WI38 (cell line): ENCODE measurements at regions not wholly inside any gene's neighbourhood (a gene's known extent, or its start where the extent isn't known, plus 50 kb on each side); places are given as distances from the start of the nearest gene placed in this dataset.

Source experiments
- H3K4me3 ChIP-seq: 2 replicates; pipeline ENCODE4 v1.5.1; 2011; ENCODE audit warnings: low read depth, mild to moderate bottlenecking, control low read depth, low read length
- TF ChIP-seq, protein P1 (sequence below): IDR thresholded peaks from 2 replicates; pipeline ENCODE4 v1.5.1; 2012; ENCODE audit warnings: low read depth, mild to moderate bottlenecking, control low read depth, low read length

DNA sequence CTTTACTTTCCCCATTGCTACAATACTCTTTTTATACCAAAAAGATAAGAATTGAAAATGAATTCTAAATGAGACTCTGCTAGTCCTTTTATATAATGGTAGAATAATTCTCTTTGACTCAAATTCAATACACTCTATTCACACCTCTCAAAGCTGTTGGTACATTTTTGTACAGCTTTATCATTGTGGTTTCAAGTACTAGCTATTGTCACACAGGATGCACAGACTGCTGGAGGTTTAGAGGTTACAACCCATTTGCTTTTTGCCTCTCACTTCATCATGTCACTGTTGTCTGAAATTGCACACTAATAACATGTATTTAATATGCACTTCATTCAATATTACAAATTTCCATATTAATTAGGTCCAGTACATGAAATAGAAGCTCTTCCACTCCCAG lies 442.2 kb upstream of the ARID1B start:
- TF ChIP-seq, protein P1, sequence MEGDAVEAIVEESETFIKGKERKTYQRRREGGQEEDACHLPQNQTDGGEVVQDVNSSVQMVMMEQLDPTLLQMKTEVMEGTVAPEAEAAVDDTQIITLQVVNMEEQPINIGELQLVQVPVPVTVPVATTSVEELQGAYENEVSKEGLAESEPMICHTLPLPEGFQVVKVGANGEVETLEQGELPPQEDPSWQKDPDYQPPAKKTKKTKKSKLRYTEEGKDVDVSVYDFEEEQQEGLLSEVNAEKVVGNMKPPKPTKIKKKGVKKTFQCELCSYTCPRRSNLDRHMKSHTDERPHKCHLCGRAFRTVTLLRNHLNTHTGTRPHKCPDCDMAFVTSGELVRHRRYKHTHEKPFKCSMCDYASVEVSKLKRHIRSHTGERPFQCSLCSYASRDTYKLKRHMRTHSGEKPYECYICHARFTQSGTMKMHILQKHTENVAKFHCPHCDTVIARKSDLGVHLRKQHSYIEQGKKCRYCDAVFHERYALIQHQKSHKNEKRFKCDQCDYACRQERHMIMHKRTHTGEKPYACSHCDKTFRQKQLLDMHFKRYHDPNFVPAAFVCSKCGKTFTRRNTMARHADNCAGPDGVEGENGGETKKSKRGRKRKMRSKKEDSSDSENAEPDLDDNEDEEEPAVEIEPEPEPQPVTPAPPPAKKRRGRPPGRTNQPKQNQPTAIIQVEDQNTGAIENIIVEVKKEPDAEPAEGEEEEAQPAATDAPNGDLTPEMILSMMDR: no peak
- no peak overlapping the region for H3K4me3 ChIP-seq

GRCh38 chr6:156319707-156320106 lies 457.5 kb upstream of the ARID1B start:
- H3K4me3 ChIP-seq: no peak overlapping the region
- TF ChIP-seq, protein P1: no peak

- no peak overlapping the region for H3K4me3 ChIP-seq
- TF ChIP-seq, protein P1: no peak
Observed at GRCh38 chr6:156316583-156317125, 460.5 kb upstream of the ARID1B start.

GRCh38 chr6:156315146-156315545 lies 462.0 kb upstream of the ARID1B start:
- TF ChIP-seq, protein P1: no peak

GRCh38 chr6:156313037-156313436 lies 464.1 kb upstream of the ARID1B start:
- no peak overlapping the region for H3K4me3 ChIP-seq
- TF ChIP-seq, protein P1: no peak

More at GRCh38 chr6:156315146-156315545, 462.0 kb upstream of the ARID1B start:
- no peak overlapping the region for H3K4me3 ChIP-seq

GRCh38 chr6:156311291-156311690 lies 465.9 kb upstream of the ARID1B start:
- no peak overlapping the region for H3K4me3 ChIP-seq
- TF ChIP-seq, protein P1: no peak

DNA sequence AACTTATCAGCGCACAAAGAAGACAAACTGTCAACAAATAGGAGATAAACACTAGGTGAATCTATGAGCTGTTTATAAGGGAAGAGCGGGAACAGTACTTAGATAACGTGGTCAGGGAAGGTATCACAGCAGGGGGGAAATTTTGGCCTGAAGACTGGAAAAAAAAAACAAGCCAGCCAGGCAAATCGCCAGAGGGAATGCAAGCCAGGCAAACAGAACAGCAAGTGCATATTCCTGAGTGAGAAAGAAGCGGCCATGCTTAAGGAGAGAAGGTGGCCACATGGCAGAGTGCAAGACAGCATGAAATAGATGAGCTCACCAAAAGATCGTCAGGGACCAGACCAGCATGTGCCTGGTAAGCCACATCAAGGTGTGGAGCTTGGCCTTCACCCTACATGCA lies 466.5 kb upstream of the ARID1B start:
- no peak overlapping the region for H3K4me3 ChIP-seq
- TF ChIP-seq, protein P1: no peak
